AG04450 (cell line): ENCODE measurements at regions not wholly inside any gene's neighbourhood (a gene's known extent, or its start where the extent isn't known, plus 50 kb on each side); places are given as distances from the start of the nearest gene placed in this dataset.
"Not testable (repeated sequence)": the region's sequence is repeated elsewhere in the genome, so short reads cannot be mapped to it uniquely, and the experiment has no call there.

Experiments
- CTCF ChIA-PET: fragments of 300-600, 350-600 bp; formaldehyde crosslinking; extraction: SDS; loops from one replicate; lab custom pipeline; 2022; ENCODE audit warnings: antibody characterized with exemption, inconsistent platforms; lab: Charles Lee
- POLR2A ChIA-PET: fragments of 350-600 bp; formaldehyde crosslinking; extraction: SDS; loops from one replicate; lab custom pipeline; 2021; ENCODE audit warnings: antibody characterized with exemption, inconsistent platforms; lab: Yijun Ruan, JAX
- DNase-seq: peaks from one replicate; pipeline ENCODE4 v3.0.0-alpha.2; 2011; ENCODE audit warnings: low read depth, low spot score
- H3K27ac ChIP-seq: one replicate; pipeline ENCODE4 v1.5.1; 2012; ENCODE audit warnings: low read depth, low read length, control low read depth
- H3K27me3 ChIP-seq: one replicate; pipeline ENCODE4 v1.6.0; 2012; ENCODE audit warnings: low read length; ENCODE audit not compliant: control insufficient read depth, insufficient read depth
- H3K4me3 ChIP-seq: 2 replicates; pipeline ENCODE4 v1.5.1; 2011; ENCODE audit warnings: mild to moderate bottlenecking, low read depth, low read length, control low read depth
- H3K9me3 ChIP-seq: 2 replicates; pipeline ENCODE4 v1.5.1; 2012; ENCODE audit warnings: low read length; ENCODE audit not compliant: control insufficient read depth, insufficient read depth
- TF ChIP-seq, protein P1 (sequence below): IDR thresholded peaks from 2 replicates; pipeline ENCODE4 v1.5.1; 2011; ENCODE audit warnings: low read depth, low read length, control low read depth, inconsistent platforms

DNA sequence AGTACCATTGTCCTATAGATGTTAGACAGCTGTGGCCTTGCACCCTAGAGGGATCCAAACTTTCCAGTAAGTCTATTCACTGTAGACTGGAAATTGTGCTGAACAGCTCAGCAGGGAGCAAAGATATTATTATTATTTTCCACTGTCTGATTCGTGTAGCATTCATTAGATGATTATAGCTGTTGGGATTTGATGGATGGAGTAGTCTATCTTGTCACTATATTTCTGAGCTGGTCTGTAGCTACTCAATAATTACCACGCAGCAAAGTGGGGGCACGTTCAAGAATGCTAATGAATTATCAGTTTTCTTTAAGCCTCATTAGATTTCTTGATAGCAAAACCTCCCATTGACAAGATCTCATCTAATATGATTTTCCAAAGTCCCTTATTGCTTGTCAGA, 113.2 kb downstream of the RTP4 start:
- TF ChIP-seq, protein P1, sequence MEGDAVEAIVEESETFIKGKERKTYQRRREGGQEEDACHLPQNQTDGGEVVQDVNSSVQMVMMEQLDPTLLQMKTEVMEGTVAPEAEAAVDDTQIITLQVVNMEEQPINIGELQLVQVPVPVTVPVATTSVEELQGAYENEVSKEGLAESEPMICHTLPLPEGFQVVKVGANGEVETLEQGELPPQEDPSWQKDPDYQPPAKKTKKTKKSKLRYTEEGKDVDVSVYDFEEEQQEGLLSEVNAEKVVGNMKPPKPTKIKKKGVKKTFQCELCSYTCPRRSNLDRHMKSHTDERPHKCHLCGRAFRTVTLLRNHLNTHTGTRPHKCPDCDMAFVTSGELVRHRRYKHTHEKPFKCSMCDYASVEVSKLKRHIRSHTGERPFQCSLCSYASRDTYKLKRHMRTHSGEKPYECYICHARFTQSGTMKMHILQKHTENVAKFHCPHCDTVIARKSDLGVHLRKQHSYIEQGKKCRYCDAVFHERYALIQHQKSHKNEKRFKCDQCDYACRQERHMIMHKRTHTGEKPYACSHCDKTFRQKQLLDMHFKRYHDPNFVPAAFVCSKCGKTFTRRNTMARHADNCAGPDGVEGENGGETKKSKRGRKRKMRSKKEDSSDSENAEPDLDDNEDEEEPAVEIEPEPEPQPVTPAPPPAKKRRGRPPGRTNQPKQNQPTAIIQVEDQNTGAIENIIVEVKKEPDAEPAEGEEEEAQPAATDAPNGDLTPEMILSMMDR = no peak
- POLR2A ChIA-PET = no interaction called here
- no peak for DNase-seq

DNA sequence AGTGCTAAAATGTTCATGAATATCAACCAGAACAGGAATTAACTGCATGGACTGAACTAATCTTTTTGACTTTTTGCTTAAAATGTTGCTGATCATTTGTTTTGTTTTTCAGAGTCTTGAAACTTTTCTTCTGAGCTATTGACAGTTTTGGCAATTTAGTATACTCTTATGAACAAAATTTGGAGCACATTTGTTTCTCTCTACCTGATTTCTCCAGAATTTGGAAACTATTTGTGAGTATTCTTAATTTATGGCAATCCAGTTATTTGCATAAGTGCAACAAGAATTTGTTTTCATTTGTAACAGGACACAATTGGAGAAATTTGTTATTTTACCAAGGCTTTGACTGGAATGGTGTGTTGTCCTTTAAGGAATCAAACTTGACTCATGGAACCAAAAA, 107.4 kb downstream of the RTP4 start:
- H3K27me3 ChIP-seq, H3K4me3 ChIP-seq, H3K9me3 ChIP-seq, CTCF ChIA-PET, H3K27ac ChIP-seq, POLR2A ChIA-PET, DNase-seq: not testable (repeated sequence)

More for the DNA sequence above, 113.2 kb downstream of the RTP4 start:
- H3K27me3 ChIP-seq = no peaks in the 10 kb centered on the region
- H3K9me3 ChIP-seq = no peaks in the 10 kb centered on the region; the same call in 1 of the 2 replicates
- H3K4me3 ChIP-seq = no peak overlapping the region
- H3K27ac ChIP-seq = no peak overlapping the region
- CTCF ChIA-PET = no interaction called here

DNA sequence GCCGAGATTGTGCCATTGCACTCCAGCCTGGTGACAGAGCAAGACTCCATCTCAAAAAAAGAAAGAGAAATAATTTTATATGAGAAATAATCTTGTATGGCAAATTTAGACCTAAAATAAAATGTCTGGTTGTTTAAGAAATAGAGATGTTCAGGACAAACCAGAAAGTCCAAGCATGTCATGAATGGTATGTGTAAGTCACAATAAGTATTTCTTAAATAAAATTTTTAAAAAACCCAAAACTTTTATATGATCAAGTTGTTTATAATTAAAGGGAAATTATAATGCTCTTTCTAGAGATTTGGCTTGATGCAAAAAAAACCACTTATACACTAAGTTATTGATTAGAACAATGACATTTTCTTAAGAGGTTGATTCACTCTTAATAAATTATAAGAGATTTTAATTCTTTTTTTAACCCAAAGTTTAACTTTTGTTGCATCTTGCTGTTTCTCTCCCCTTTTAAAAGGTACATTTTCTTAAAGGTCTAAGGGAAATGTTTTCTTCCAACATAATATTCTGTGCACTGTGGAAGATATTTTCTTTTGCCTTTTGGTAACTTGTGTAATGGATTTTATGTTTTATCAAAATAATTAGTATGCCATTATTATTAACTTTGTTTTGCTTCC, 105.7 kb downstream of the RTP4 start:
- Histone ChIP-seq H3K27ac (no peak overlapping the region), H3K9me3 (peaks cover 4% of the 10 kb centered on the region; the same call in 1 of the 2 replicates), H3K27me3 (no peaks in the 10 kb centered on the region), H3K4me3 (no peak overlapping the region)
- TF ChIP-seq, protein P1 = no peak
- DNase-seq = no peak
- ChIA-PET CTCF (no interaction called here), POLR2A (no interaction called here)

DNA sequence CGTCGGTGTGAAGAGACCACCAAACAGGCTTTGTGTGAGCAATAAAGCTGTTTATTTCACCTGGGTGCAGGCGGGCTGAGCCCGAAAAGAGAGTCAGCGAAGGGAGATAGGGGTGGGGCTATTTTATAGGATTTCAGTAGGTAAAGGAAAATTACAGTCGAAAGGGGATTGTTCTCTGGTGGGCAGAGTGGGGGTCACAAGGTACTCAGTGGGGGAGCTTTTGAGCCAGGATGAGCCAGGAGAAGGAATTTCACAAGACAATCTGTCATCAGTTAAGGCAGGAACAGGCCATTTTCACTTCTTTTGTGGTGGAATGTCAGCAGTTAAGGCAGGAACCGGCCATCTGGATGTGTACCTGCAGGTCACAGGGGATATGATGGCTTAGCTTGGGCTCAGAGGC, 98.1 kb downstream of the RTP4 start:
- CTCF ChIA-PET = interaction anchor here (0.6 kb wide), 1 partner anchor 353 kb away, joined by 3 read pairs; no protein-coding TSS in a partner anchor
- H3K27ac ChIP-seq, POLR2A ChIA-PET, H3K9me3 ChIP-seq, DNase-seq, H3K27me3 ChIP-seq, H3K4me3 ChIP-seq: not testable (repeated sequence)

DNA sequence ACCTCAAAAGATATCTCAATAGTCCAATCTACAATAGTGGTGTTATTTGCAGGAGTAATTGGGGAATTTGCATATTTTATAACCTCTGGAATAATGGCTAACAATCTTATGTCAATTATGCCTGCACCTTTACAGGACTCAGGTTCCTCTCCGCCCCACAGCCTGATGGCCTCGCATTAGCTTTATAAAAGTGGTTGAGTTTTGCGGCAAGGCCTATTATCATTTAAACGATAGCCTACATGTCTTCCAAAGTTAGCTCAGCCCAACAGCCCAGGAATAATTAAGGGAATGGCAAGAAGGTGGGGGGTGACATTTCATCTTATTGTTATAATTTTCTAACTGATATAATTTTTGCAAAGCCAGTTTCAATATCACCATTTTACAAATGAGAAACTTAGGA, 97.3 kb downstream of the RTP4 start:
- POLR2A ChIA-PET = no interaction called here
- Histone ChIP-seq H3K9me3 (no peaks in the 10 kb centered on the region), H3K4me3 (no peak overlapping the region), H3K27me3 (peaks cover 2% of the 10 kb centered on the region), H3K27ac (no peak overlapping the region)
- DNase-seq = no peak
- CTCF ChIA-PET = interaction anchor here (0.6 kb wide), 1 partner anchor 353 kb away, joined by 3 read pairs; no protein-coding TSS in a partner anchor
- TF ChIP-seq, protein P1 = no peak

DNA sequence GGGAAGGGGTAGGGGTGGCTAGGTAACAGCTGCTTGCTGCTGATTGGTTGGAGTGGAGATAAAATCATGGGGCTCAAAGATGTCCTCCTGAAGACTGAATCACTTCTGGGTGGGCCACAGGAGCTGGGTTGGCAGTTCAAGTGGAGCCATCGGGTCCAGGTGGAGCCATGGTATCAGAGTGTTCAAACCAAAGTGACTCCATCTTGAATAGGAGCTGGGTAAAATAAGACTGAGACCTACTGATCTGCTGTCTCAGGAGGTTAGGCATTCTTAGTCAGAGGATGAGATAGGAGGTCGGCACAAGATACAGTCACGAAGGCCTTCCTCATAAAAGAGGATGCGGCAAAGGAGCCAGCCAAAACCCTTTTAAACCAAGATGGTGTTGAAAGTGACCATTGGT, 96.5 kb downstream of the RTP4 start:
- ChIA-PET CTCF (no interaction called here), POLR2A (no interaction called here)
- H3K27me3 ChIP-seq = peaks cover 2% of the 10 kb centered on the region
- no peaks in the 10 kb centered on the region for H3K9me3 ChIP-seq
- DNase-seq = no peak
- H3K4me3 ChIP-seq = no peak overlapping the region
- TF ChIP-seq, protein P1 = no peak
- no peak overlapping the region for H3K27ac ChIP-seq
